Uterus (tissue), 3 donors: ENCODE measurements at regions not wholly inside any gene's neighbourhood (a gene's known extent, or its start where the extent isn't known, plus 50 kb on each side); places are given as distances from the start of the nearest gene placed in this dataset.

Source experiments
- DNase-seq, 2 donors: peaks; one replicate each; pipeline ENCODE4 v3.0.0-alpha.2; 2019 to 2020
- H3K27ac ChIP-seq, 2 donors: fragments of 200-600 bp; sonication (generic); 1 replicate in 1 of 2; 2 replicates in 1 of 2; pipeline ENCODE4 v1.5.1; 2016 to 2018
- H3K27me3 ChIP-seq, 2 donors: fragments of 200-600 bp; sonication (generic); one replicate each; pipeline ENCODE4 v1.5.1; 2018 to 2019; ENCODE audit warnings: control low read depth in 1 of 2
- H3K36me3 ChIP-seq, 2 donors: fragments of 200-600 bp; sonication (generic); one replicate each; pipeline ENCODE4 v1.5.1; 2019; ENCODE audit warnings: control low read depth in 1 of 2
- H3K4me1 ChIP-seq, 2 donors: fragments of 200-600 bp; sonication (generic); one replicate each; pipeline ENCODE4 v1.5.1; 2018 to 2019; ENCODE audit warnings: control low read depth in 1 of 2
- H3K4me3 ChIP-seq, 2 donors: fragments of 200-600 bp; sonication (generic); 1 replicate in 1 of 2; 2 replicates in 1 of 2; pipeline ENCODE4 v1.5.1; 2018 to 2019; ENCODE audit warnings: mild to moderate bottlenecking in 1 of 2
- H3K9me3 ChIP-seq, 2 donors: fragments of 200-600 bp; sonication (generic); one replicate each; pipeline ENCODE4 v1.5.1; 2019; ENCODE audit warnings: control low read depth in 1 of 2
- POLR2A ChIP-seq, 2 donors: fragments of 450-650 bp; IDR thresholded peaks; one replicate each; pipeline ENCODE4 v1.6.1; 2016; ENCODE audit warnings: antibody characterized with exemption in 2 of 2, mild to moderate bottlenecking in 1 of 2, moderate library complexity in 1 of 2
- intact Hi-C: fragments of 100-400 bp; cut with DNase I; formaldehyde crosslinking; loops from one replicate; pipeline ENCODE4 v1.15.1; 2023; ENCODE audit warnings: low total_unique reads
- TF ChIP-seq, protein P1 (sequence below), 4 experiments: fragments of 200-600 bp in 2 of 4; fragments of 450-650 bp in 2 of 4; sonication (generic) in 2 of 4; IDR thresholded peaks; one replicate each; pipeline ENCODE4 v1.5.1; 2016 to 2019; ENCODE audit warnings: antibody characterized with exemption in 4 of 4, mild to moderate bottlenecking in 2 of 4, moderate library complexity in 1 of 4
- donor health status: DM: yes; HTN: yes; CAD: no.

DNA sequence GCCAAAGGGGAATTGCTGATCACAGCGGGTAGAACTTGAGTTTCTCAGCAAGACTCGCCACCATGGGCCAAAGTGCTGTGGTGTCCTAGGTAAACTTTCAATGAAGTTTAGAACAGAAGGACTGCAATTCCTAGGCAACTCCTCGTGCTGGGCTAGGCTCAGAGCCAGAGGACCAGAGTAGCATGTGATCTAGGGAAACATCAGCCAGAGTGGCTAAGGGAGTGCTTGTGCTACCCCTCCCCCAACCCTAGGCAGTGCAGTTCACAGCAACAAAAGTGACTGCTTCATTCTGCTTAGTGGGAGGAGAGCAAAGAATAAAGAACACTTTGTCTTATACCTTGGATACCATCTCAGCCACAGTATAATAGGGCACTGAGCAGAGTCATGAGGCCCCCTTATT, 1658.6 kb upstream of the MIR17HG start:
- H3K9me3 ChIP-seq, result no peaks in the 10 kb centered on the region
- DNase-seq, result no peak
- intact Hi-C loops, result no loop called here
- no peaks in the 10 kb centered on the region for H3K27me3 ChIP-seq
- no peak overlapping the region for H3K27ac ChIP-seq
- no peaks in the 10 kb centered on the region for H3K36me3 ChIP-seq
- H3K4me3 ChIP-seq, result no peak overlapping the region
- TF ChIP-seq, protein P1, sequence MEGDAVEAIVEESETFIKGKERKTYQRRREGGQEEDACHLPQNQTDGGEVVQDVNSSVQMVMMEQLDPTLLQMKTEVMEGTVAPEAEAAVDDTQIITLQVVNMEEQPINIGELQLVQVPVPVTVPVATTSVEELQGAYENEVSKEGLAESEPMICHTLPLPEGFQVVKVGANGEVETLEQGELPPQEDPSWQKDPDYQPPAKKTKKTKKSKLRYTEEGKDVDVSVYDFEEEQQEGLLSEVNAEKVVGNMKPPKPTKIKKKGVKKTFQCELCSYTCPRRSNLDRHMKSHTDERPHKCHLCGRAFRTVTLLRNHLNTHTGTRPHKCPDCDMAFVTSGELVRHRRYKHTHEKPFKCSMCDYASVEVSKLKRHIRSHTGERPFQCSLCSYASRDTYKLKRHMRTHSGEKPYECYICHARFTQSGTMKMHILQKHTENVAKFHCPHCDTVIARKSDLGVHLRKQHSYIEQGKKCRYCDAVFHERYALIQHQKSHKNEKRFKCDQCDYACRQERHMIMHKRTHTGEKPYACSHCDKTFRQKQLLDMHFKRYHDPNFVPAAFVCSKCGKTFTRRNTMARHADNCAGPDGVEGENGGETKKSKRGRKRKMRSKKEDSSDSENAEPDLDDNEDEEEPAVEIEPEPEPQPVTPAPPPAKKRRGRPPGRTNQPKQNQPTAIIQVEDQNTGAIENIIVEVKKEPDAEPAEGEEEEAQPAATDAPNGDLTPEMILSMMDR (IDR thresholded peaks at IDR 0.05), result no peak
- no peak for TF ChIP-seq POLR2A (IDR thresholded peaks at IDR 0.05)
- H3K4me1 ChIP-seq, result no peaks in the 10 kb centered on the region

DNA sequence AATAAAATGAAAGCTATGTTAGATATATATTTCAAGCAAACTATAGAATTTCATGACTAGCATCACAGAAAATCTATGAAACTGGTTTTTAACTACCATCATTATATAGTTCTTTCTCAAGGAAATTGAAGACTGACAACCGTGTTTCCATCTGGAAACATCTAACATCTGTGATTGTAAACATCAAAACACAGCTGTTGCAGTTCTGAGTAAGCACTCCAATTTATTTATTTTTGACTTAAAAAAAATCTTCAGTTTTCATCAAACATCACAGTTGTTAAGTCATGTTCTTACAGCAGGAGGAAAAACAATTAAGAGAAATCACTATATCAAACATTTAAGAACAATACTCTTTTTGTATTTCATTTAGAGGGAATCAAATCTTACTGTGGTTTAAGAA, 1653.0 kb upstream of the MIR17HG start:
- TF ChIP-seq, protein P1 (IDR thresholded peaks at IDR 0.05), result no peak
- TF ChIP-seq POLR2A (IDR thresholded peaks at IDR 0.05), result no peak
- DNase-seq, result no peak
- H3K4me1 ChIP-seq, result no peaks in the 10 kb centered on the region
- intact Hi-C loops, result no loop called here
- H3K27me3 ChIP-seq, result no peaks in the 10 kb centered on the region
- no peak overlapping the region for H3K27ac ChIP-seq
- no peak overlapping the region for H3K4me3 ChIP-seq
- no peaks in the 10 kb centered on the region for H3K36me3 ChIP-seq
- H3K9me3 ChIP-seq, result no peaks in the 10 kb centered on the region

DNA sequence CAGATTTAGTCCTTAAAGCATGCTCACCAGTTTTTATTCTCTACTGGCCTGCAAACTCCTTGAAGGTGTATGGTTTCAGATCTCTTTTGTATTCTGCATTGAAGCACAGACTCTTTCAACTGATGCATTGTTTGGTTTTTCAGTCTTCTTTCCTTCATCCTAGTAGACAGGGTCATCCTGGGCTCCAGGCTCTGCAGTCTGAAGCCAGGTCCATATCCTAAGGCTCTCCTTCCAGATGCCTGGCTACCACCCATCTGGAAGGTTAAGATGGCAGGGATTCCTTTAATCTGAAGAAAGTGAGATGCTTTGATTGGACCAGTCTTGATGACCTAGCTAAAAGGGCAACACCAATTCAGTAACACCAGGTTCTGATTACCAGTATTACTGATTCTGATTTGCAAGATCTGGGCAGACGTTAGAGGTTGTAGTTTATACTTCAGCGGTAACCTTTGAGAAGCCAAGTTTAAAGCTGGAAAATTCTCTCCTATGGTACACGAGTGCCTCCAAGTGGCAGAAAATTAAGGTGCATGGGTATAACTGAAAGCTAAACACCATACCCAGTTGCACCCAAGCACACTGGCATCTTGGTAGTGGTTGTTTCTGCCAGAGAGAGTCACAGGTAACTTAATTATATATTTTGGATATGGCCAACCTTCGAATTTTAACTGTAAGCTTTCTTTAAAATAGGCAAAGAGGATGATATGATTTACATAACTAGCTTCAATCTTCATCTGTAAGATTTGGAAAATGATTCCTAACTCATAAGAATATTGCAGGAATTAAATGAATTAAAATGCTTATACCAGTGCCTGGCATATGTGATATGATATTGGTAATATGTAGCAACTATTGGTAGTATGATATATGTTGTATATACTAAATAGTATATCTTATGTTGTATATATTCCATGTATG, 1651.9 kb upstream of the MIR17HG start:
- TF ChIP-seq POLR2A (IDR thresholded peaks at IDR 0.05), result no peak
- TF ChIP-seq, protein P1 (IDR thresholded peaks at IDR 0.05), result peak in 2 of 4 experiments; percentile 23 to 28
- no peak for DNase-seq
- intact Hi-C loops, result no loop called here
- H3K4me3 ChIP-seq, result no peak overlapping the region
- no peaks in the 10 kb centered on the region for H3K27me3 ChIP-seq
- no peaks in the 10 kb centered on the region for H3K4me1 ChIP-seq
- H3K9me3 ChIP-seq, result no peaks in the 10 kb centered on the region
- no peak overlapping the region for H3K27ac ChIP-seq
- no peaks in the 10 kb centered on the region for H3K36me3 ChIP-seq

DNA sequence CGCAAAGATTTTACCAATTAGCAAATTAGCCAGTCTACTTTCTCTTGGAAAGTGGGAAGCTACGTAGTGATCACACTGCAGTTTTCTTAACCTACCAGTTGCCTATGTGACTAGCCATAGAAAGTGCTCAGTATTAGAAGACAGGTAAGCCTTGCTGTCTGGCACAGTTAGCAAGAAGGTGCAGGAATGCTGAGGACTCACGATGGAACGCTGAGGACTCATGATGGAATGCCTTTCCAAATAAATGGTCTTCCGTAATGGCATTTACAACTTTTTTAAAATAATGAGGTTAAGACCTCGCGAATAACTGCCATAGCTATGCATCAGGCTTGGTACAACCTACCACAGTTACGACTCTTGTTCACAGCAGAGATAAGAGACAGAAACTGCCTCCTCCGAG, 1645.6 kb upstream of the MIR17HG start:
- TF ChIP-seq POLR2A (IDR thresholded peaks at IDR 0.05), result no peak
- TF ChIP-seq, protein P1 (IDR thresholded peaks at IDR 0.05), result no peak
- no peak for DNase-seq
- no peaks in the 10 kb centered on the region for H3K9me3 ChIP-seq
- H3K27ac ChIP-seq, result no peak overlapping the region
- no peaks in the 10 kb centered on the region for H3K27me3 ChIP-seq
- no peak overlapping the region for H3K4me3 ChIP-seq
- no peaks in the 10 kb centered on the region for H3K4me1 ChIP-seq
- intact Hi-C loops, result no loop called here
- H3K36me3 ChIP-seq, result no peaks in the 10 kb centered on the region

DNA sequence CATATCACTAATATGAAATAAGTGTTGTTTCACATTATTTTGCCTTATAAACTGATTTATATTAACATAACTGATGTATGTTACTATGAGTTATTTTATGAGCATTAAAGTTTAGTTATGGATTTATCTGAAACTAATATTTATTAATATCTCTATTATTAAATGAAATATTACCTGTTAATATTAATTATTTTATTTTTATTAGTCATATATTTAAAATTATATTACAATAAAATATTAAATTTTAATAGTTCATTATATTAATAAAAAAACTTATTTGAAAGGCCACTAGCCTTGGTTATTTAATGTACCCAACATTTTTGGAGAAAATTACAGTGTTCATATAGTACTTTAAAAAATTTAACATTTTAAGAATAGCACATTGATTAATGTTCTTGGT, 1643.4 kb upstream of the MIR17HG start:
- Histone ChIP-seq H3K4me1 (no peaks in the 10 kb centered on the region), H3K27me3 (no peaks in the 10 kb centered on the region), H3K4me3 (no peak overlapping the region), H3K9me3 (no peaks in the 10 kb centered on the region), H3K36me3 (no peaks in the 10 kb centered on the region), H3K27ac (no peak overlapping the region)
- intact Hi-C loops, result no loop called here
- TF ChIP-seq, protein P1 (IDR thresholded peaks at IDR 0.05), result no peak
- no peak for TF ChIP-seq POLR2A (IDR thresholded peaks at IDR 0.05)
- DNase-seq, result no peak
